MCF 10A (cell line): ENCODE measurements at regions not wholly inside any gene's neighbourhood (a gene's known extent, or its start where the extent isn't known, plus 50 kb on each side); places are given as distances from the start of the nearest gene placed in this dataset.

ENCODE experiments used
- BruUV-seq: library from RNA; stranded (reverse); fragments of 400-500 nt; replicated peaks from 2 replicates; lab custom pipeline; 2021; lab: Mats Ljungman, UMichigan
- CTCF ChIA-PET: fragments of 300-600 bp; sonication (Branson Sonifier 250); formaldehyde crosslinking; extraction: SDS; loops from one replicate; lab custom pipeline; 2021; ENCODE audit warnings: antibody characterized with exemption, inconsistent platforms; lab: Yijun Ruan, JAX
- POLR2A ChIA-PET: fragments of 300-600, 350-650 bp; sonication (Branson Sonifier 250); formaldehyde crosslinking; extraction: SDS; loops from one replicate; lab custom pipeline; 2020; ENCODE audit warnings: antibody characterized with exemption, inconsistent platforms; lab: Yijun Ruan, JAX
- DNase-seq: peaks from one replicate; pipeline ENCODE4 v3.0.0-alpha.2; 2018; ENCODE audit not compliant: unreplicated experiment
- H3K27ac Mint-ChIP-seq: one replicate; pipeline ENCODE4 v1.8.0; 2022; ENCODE audit warnings: mild to moderate bottlenecking, low read depth, mixed read lengths; ENCODE audit not compliant: unreplicated experiment
- H3K27me3 Mint-ChIP-seq: one replicate; pipeline ENCODE4 v1.8.0; 2022; ENCODE audit warnings: mixed read lengths; ENCODE audit not compliant: insufficient read depth, unreplicated experiment
- H3K36me3 Mint-ChIP-seq: one replicate; pipeline ENCODE4 v1.8.0; 2022; ENCODE audit warnings: mild to moderate bottlenecking, moderate library complexity, mixed read lengths; ENCODE audit not compliant: insufficient read depth, unreplicated experiment
- H3K4me1 Mint-ChIP-seq: one replicate; pipeline ENCODE4 v1.8.0; 2022; ENCODE audit warnings: mixed read lengths; ENCODE audit not compliant: insufficient read depth, unreplicated experiment
- H3K4me3 Mint-ChIP-seq: one replicate; pipeline ENCODE4 v1.8.0; 2022; ENCODE audit warnings: mild to moderate bottlenecking, moderate library complexity, mixed read lengths; ENCODE audit not compliant: unreplicated experiment
- H3K9me3 Mint-ChIP-seq: one replicate; pipeline ENCODE4 v1.8.0; 2022; ENCODE audit warnings: mixed read lengths; ENCODE audit not compliant: unreplicated experiment
- intact Hi-C: fragments of 100-400 bp; cut with micrococcal nuclease; formaldehyde crosslinking; loops from 2 replicates; pipeline ENCODE4 v1.14.1; 2022
- TF ChIP-seq, protein P1 (sequence below): fragments of 200-600 bp; IDR thresholded peaks from one replicate; pipeline ENCODE4 v1.8.0; 2022; ENCODE audit warnings: antibody characterized with exemption, mild to moderate bottlenecking; ENCODE audit not compliant: unreplicated experiment

DNA sequence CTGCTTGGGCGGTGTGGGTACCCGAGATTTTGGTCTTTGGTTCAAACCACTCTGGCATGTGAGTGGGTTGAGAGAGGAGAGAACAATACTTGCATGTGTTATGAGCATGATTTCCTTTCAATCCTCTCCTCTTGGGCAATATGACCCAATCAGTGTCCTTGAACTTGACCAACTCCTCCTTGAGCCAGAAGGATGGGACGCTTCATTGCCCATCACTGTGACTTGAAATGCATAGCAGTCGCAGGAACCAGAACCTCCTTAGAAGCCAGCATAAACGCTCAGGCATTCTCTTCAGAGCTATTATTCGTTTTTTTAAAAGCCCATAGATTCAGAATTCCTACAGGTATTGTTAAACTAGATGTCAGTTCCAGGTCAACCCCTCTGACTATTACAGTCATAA, 367.4 kb downstream of the HAPSTR1 start:
- Mint-ChIP-seq H3K4me1 (no peaks in the 10 kb centered on the region), H3K4me3 (no peak overlapping the region), H3K27ac (no peak overlapping the region), H3K36me3 (no peaks in the 10 kb centered on the region), H3K27me3 (no peaks in the 10 kb centered on the region), H3K9me3 (peaks cover 40% of the 10 kb centered on the region)
- TF ChIP-seq, protein P1, sequence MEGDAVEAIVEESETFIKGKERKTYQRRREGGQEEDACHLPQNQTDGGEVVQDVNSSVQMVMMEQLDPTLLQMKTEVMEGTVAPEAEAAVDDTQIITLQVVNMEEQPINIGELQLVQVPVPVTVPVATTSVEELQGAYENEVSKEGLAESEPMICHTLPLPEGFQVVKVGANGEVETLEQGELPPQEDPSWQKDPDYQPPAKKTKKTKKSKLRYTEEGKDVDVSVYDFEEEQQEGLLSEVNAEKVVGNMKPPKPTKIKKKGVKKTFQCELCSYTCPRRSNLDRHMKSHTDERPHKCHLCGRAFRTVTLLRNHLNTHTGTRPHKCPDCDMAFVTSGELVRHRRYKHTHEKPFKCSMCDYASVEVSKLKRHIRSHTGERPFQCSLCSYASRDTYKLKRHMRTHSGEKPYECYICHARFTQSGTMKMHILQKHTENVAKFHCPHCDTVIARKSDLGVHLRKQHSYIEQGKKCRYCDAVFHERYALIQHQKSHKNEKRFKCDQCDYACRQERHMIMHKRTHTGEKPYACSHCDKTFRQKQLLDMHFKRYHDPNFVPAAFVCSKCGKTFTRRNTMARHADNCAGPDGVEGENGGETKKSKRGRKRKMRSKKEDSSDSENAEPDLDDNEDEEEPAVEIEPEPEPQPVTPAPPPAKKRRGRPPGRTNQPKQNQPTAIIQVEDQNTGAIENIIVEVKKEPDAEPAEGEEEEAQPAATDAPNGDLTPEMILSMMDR, result no peak
- POLR2A ChIA-PET, result no interaction called here
- BruUV-seq, result no TSS peak
- no peak for DNase-seq
- CTCF ChIA-PET, result no interaction called here
- intact Hi-C loops, result no loop called here

DNA sequence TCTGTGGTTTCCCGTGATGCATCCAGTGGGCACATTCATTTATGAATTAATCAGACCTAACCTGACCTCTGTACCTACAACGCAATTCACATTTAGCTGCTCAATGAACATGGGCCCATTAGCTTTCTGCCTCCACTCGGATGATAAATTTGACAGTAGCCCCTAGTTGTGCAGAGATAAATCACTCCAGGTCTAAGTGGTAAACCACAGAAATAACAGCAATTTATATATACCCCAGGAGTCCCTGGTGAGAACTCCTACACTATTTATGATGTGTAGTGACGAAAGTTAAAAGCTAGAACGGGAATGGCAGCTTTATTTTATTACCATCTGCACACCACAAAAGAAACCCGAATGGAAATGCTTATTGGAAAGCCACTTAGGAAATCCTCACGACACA, 371.5 kb downstream of the HAPSTR1 start:
- no peak overlapping the region for H3K4me3 Mint-ChIP-seq
- ChIA-PET CTCF (interaction anchor here (0.6 kb wide), 1 partner anchor 33 kb away, joined by 3 read pairs; no protein-coding TSS in a partner anchor), POLR2A (no interaction called here)
- peaks cover 4% of the 10 kb centered on the region for H3K36me3 Mint-ChIP-seq
- H3K9me3 Mint-ChIP-seq, result peaks cover 28% of the 10 kb centered on the region
- intact Hi-C loops, result no loop called here
- no peaks in the 10 kb centered on the region for H3K4me1 Mint-ChIP-seq
- TF ChIP-seq, protein P1, result no peak
- H3K27me3 Mint-ChIP-seq, result no peaks in the 10 kb centered on the region
- no peak overlapping the region for H3K27ac Mint-ChIP-seq
- DNase-seq, result no peak
- BruUV-seq, result no TSS peak

GRCh38 chr16:9463461-9463860, 372.0 kb downstream of the HAPSTR1 start:
- TF ChIP-seq, protein P1, result no peak
- Mint-ChIP-seq H3K27ac (no peak overlapping the region), H3K36me3 (peaks cover 4% of the 10 kb centered on the region), H3K27me3 (no peaks in the 10 kb centered on the region), H3K4me1 (no peaks in the 10 kb centered on the region), H3K9me3 (peaks cover 28% of the 10 kb centered on the region), H3K4me3 (no peak overlapping the region)
- intact Hi-C loops, result no loop called here
- DNase-seq, result no peak
- CTCF ChIA-PET, result no interaction called here
- POLR2A ChIA-PET, result no interaction called here
- BruUV-seq, result no TSS peak

- Mint-ChIP-seq H3K4me1 (no peaks in the 10 kb centered on the region), H3K27ac (no peak overlapping the region), H3K36me3 (peaks cover 4% of the 10 kb centered on the region), H3K4me3 (no peak overlapping the region), H3K27me3 (no peaks in the 10 kb centered on the region), H3K9me3 (peaks cover 35% of the 10 kb centered on the region)
- no TSS peak for BruUV-seq
- intact Hi-C loops, result no loop called here
- DNase-seq, result no peak
- TF ChIP-seq, protein P1, result no peak
- ChIA-PET CTCF (no interaction called here), POLR2A (no interaction called here)
Observed at GRCh38 chr16:9465161-9465560, 373.7 kb downstream of the HAPSTR1 start.
